CD4-positive, alpha-beta T cell treated with Interferon gamma for 1 hour (primary cell): ENCODE measurements at regions not wholly inside any gene's neighbourhood (a gene's known extent, or its start where the extent isn't known, plus 50 kb on each side); places are given as distances from the start of the nearest gene placed in this dataset.

Experiments used
- DNase-seq: peaks from one replicate; pipeline ENCODE4 v3.0.0-alpha.2; 2020

- DNase-seq: no peak
These were observed 1086.1 kb downstream of the BRD1 start for GRCh38 chr22:48741540-48741939.

- no peak for DNase-seq
These were observed 1086.8 kb downstream of the BRD1 start for GRCh38 chr22:48740731-48741405.

- no peak for DNase-seq
These were observed 1087.5 kb downstream of the BRD1 start for GRCh38 chr22:48740086-48740730.

GRCh38 chr22:48739348-48740085 is 1088.2 kb downstream of the BRD1 start:
- DNase-seq: no peak

- no peak for DNase-seq
These were observed 1089.3 kb downstream of the BRD1 start for GRCh38 chr22:48738204-48738980.

GRCh38 chr22:48737461-48738203 is 1090.0 kb downstream of the BRD1 start:
- no peak for DNase-seq

- DNase-seq: no peak
These were observed 1090.8 kb downstream of the BRD1 start for GRCh38 chr22:48736593-48737460.

GRCh38 chr22:48734961-48735360 is 1092.7 kb downstream of the BRD1 start:
- no peak for DNase-seq

- no peak for DNase-seq
These were observed 1093.3 kb downstream of the BRD1 start for GRCh38 chr22:48734359-48734758.

- no peak for DNase-seq
These were observed 1098.0 kb downstream of the BRD1 start for GRCh38 chr22:48729499-48730171.

GRCh38 chr22:48727454-48728058 is 1100.1 kb downstream of the BRD1 start:
- DNase-seq: no peak

GRCh38 chr22:48724899-48725298 is 1102.8 kb downstream of the BRD1 start:
- DNase-seq: no peak

- DNase-seq: no peak
These were observed 1105.0 kb downstream of the BRD1 start for GRCh38 chr22:48722661-48723060.

GRCh38 chr22:48721395-48721669 is 1106.3 kb downstream of the BRD1 start:
- DNase-seq: no peak

GRCh38 chr22:48720662-48721394 is 1106.8 kb downstream of the BRD1 start:
- DNase-seq: no peak

- no peak for DNase-seq
These were observed 1107.6 kb downstream of the BRD1 start for GRCh38 chr22:48719978-48720661.

- no peak for DNase-seq
These were observed 1108.7 kb downstream of the BRD1 start for GRCh38 chr22:48718818-48719500.
